ENCODE measurements at regions not wholly inside any gene's neighbourhood (a gene's known extent, or its start where the extent isn't known, plus 50 kb on each side); places are given as distances from the start of the nearest gene placed in this dataset.

GRCh38 chr4:45121426-45121975 is 395.1 kb upstream of the GNPDA2 start:
- in situ Hi-C loops (cut with MboI; ENCODE audit: low sequenced_read_pairs), result no loop called here
- Histone ChIP-seq H3K27me3 (ENCODE audit: low read depth) (no peaks in the 10 kb centered on the region), H3K4me3 (no peak overlapping the region), H3K4me1 (no peaks in the 10 kb centered on the region), H3K9me3 (no peaks in the 10 kb centered on the region), H3K36me3 (replicated peaks) (no peaks in the 10 kb centered on the region)
- DNase-seq (ENCODE audit: low spot score in 2 of 2), result no peak

- no peak overlapping the region for H3K4me3 ChIP-seq
- H3K36me3 ChIP-seq (replicated peaks), result no peaks in the 10 kb centered on the region
- no peaks in the 10 kb centered on the region for H3K4me1 ChIP-seq
- in situ Hi-C loops (cut with MboI; ENCODE audit: low sequenced_read_pairs), result no loop called here
- H3K9me3 ChIP-seq, result no peaks in the 10 kb centered on the region
- DNase-seq (ENCODE audit: low spot score in 2 of 2), result no peak
- H3K27me3 ChIP-seq (ENCODE audit: low read depth), result no peaks in the 10 kb centered on the region
Observed at GRCh38 chr4:45120163-45120562, 393.8 kb upstream of the GNPDA2 start.

GRCh38 chr4:45119376-45119775 is 393.0 kb upstream of the GNPDA2 start:
- Histone ChIP-seq H3K9me3 (no peaks in the 10 kb centered on the region), H3K4me3 (no peak overlapping the region), H3K27me3 (ENCODE audit: low read depth) (no peaks in the 10 kb centered on the region), H3K36me3 (replicated peaks) (no peaks in the 10 kb centered on the region), H3K4me1 (no peaks in the 10 kb centered on the region)
- DNase-seq (ENCODE audit: low spot score in 2 of 2), result no peak
- in situ Hi-C loops (cut with MboI; ENCODE audit: low sequenced_read_pairs), result no loop called here

- no peaks in the 10 kb centered on the region for H3K36me3 ChIP-seq (replicated peaks)
- H3K9me3 ChIP-seq, result no peaks in the 10 kb centered on the region
- no peak for DNase-seq (ENCODE audit: low spot score in 2 of 2)
- in situ Hi-C loops (cut with MboI; ENCODE audit: low sequenced_read_pairs), result no loop called here
- no peak overlapping the region for H3K4me3 ChIP-seq
- H3K27me3 ChIP-seq (ENCODE audit: low read depth), result no peaks in the 10 kb centered on the region
- H3K4me1 ChIP-seq, result no peaks in the 10 kb centered on the region
Observed at GRCh38 chr4:45102716-45103115, 376.4 kb upstream of the GNPDA2 start.

- Histone ChIP-seq H3K27me3 (ENCODE audit: low read depth) (no peaks in the 10 kb centered on the region), H3K9me3 (no peaks in the 10 kb centered on the region), H3K4me1 (no peaks in the 10 kb centered on the region), H3K36me3 (replicated peaks) (no peaks in the 10 kb centered on the region), H3K4me3 (no peak overlapping the region)
- DNase-seq (ENCODE audit: low spot score in 2 of 2), result no peak
- in situ Hi-C loops (cut with MboI; ENCODE audit: low sequenced_read_pairs), result no loop called here
Observed at GRCh38 chr4:45100956-45101818, 374.8 kb upstream of the GNPDA2 start.

- Histone ChIP-seq H3K4me3 (no peak overlapping the region), H3K27me3 (ENCODE audit: low read depth) (no peaks in the 10 kb centered on the region), H3K36me3 (replicated peaks) (no peaks in the 10 kb centered on the region), H3K4me1 (no peaks in the 10 kb centered on the region), H3K9me3 (no peaks in the 10 kb centered on the region)
- in situ Hi-C loops (cut with MboI; ENCODE audit: low sequenced_read_pairs), result no loop called here
- DNase-seq (ENCODE audit: low spot score in 2 of 2), result no peak
Observed at GRCh38 chr4:45099471-45099870, 373.1 kb upstream of the GNPDA2 start.

- Histone ChIP-seq H3K4me3 (no peak overlapping the region), H3K36me3 (replicated peaks) (no peaks in the 10 kb centered on the region), H3K9me3 (no peaks in the 10 kb centered on the region), H3K27me3 (ENCODE audit: low read depth) (no peaks in the 10 kb centered on the region), H3K4me1 (no peaks in the 10 kb centered on the region)
- in situ Hi-C loops (cut with MboI; ENCODE audit: low sequenced_read_pairs), result no loop called here
- DNase-seq (ENCODE audit: low spot score in 2 of 2), result no peak
Observed at GRCh38 chr4:45094684-45095083, 368.3 kb upstream of the GNPDA2 start.

GRCh38 chr4:45082101-45082500 is 355.7 kb upstream of the GNPDA2 start:
- H3K4me1 ChIP-seq, result no peaks in the 10 kb centered on the region
- DNase-seq (ENCODE audit: low spot score in 2 of 2), result no peak
- in situ Hi-C loops (cut with MboI; ENCODE audit: low sequenced_read_pairs), result no loop called here
- H3K9me3 ChIP-seq, result no peaks in the 10 kb centered on the region
- H3K36me3 ChIP-seq (replicated peaks), result no peaks in the 10 kb centered on the region
- no peak overlapping the region for H3K4me3 ChIP-seq
- H3K27me3 ChIP-seq (ENCODE audit: low read depth), result no peaks in the 10 kb centered on the region

- no peaks in the 10 kb centered on the region for H3K27me3 ChIP-seq (ENCODE audit: low read depth)
- DNase-seq (ENCODE audit: low spot score in 2 of 2), result no peak
- in situ Hi-C loops (cut with MboI; ENCODE audit: low sequenced_read_pairs), result no loop called here
- no peaks in the 10 kb centered on the region; the same call in 1 of the 2 replicates for H3K4me1 ChIP-seq
- no peaks in the 10 kb centered on the region for H3K9me3 ChIP-seq
- H3K36me3 ChIP-seq (replicated peaks), result no peaks in the 10 kb centered on the region
- no peak overlapping the region for H3K4me3 ChIP-seq
Observed at GRCh38 chr4:45079616-45080015, 353.3 kb upstream of the GNPDA2 start.

- in situ Hi-C loops (cut with MboI; ENCODE audit: low sequenced_read_pairs), result no loop called here
- Histone ChIP-seq H3K4me3 (no peak overlapping the region), H3K36me3 (replicated peaks) (no peaks in the 10 kb centered on the region), H3K9me3 (no peaks in the 10 kb centered on the region), H3K27me3 (ENCODE audit: low read depth) (no peaks in the 10 kb centered on the region), H3K4me1 (no peaks in the 10 kb centered on the region; the same call in 1 of the 2 replicates)
- no peak for DNase-seq (ENCODE audit: low spot score in 2 of 2)
Observed at GRCh38 chr4:45078201-45078600, 351.8 kb upstream of the GNPDA2 start.

GRCh38 chr4:45072981-45073380 is 346.6 kb upstream of the GNPDA2 start:
- H3K9me3 ChIP-seq, result no peaks in the 10 kb centered on the region
- DNase-seq (ENCODE audit: low spot score in 2 of 2), result no peak
- no peaks in the 10 kb centered on the region for H3K27me3 ChIP-seq (ENCODE audit: low read depth)
- H3K4me3 ChIP-seq, result no peak overlapping the region
- in situ Hi-C loops (cut with MboI; ENCODE audit: low sequenced_read_pairs), result no loop called here
- no peaks in the 10 kb centered on the region for H3K36me3 ChIP-seq (replicated peaks)
- H3K4me1 ChIP-seq, result no peaks in the 10 kb centered on the region; the same call in 1 of the 2 replicates

GRCh38 chr4:45064741-45065140 is 338.4 kb upstream of the GNPDA2 start:
- H3K36me3 ChIP-seq (replicated peaks), result no peaks in the 10 kb centered on the region
- in situ Hi-C loops (cut with MboI; ENCODE audit: low sequenced_read_pairs), result no loop called here
- no peak overlapping the region for H3K4me3 ChIP-seq
- no peak for DNase-seq (ENCODE audit: low spot score in 2 of 2)
- no peaks in the 10 kb centered on the region for H3K4me1 ChIP-seq
- H3K27me3 ChIP-seq (ENCODE audit: low read depth), result no peaks in the 10 kb centered on the region
- H3K9me3 ChIP-seq, result no peaks in the 10 kb centered on the region

- H3K36me3 ChIP-seq (replicated peaks), result no peaks in the 10 kb centered on the region
- no peaks in the 10 kb centered on the region for H3K4me1 ChIP-seq
- in situ Hi-C loops (cut with MboI; ENCODE audit: low sequenced_read_pairs), result no loop called here
- no peaks in the 10 kb centered on the region for H3K27me3 ChIP-seq (ENCODE audit: low read depth)
- no peak for DNase-seq (ENCODE audit: low spot score in 2 of 2)
- no peak overlapping the region for H3K4me3 ChIP-seq
- H3K9me3 ChIP-seq, result no peaks in the 10 kb centered on the region
Observed at GRCh38 chr4:45063696-45064095, 337.3 kb upstream of the GNPDA2 start.

- Histone ChIP-seq H3K27me3 (ENCODE audit: low read depth) (no peaks in the 10 kb centered on the region), H3K9me3 (no peaks in the 10 kb centered on the region), H3K4me1 (no peaks in the 10 kb centered on the region), H3K36me3 (replicated peaks) (no peaks in the 10 kb centered on the region), H3K4me3 (no peak overlapping the region)
- in situ Hi-C loops (cut with MboI; ENCODE audit: low sequenced_read_pairs), result no loop called here
- no peak for DNase-seq (ENCODE audit: low spot score in 2 of 2)
Observed at GRCh38 chr4:45062935-45063545, 336.7 kb upstream of the GNPDA2 start.

All from HAP-1 (cell line).